Activated T-cell treated with anti-CD3 and anti-CD28 coated beads, Interleukin-2, amount 50 U/mL, for 1 hour (primary cell): ENCODE measurements at regions not wholly inside any gene's neighbourhood (a gene's known extent, or its start where the extent isn't known, plus 50 kb on each side); places are given as distances from the start of the nearest gene placed in this dataset.
"Not testable (repeated sequence)": the region's sequence is repeated elsewhere in the genome, so short reads cannot be mapped to it uniquely, and the experiment has no call there.

Experiments
- DNase-seq: peaks from one replicate; pipeline ENCODE4 v3.0.0-alpha.2; 2020

GRCh38 chr6:27168108-27168507 is 79.4 kb upstream of the PRSS16 start:
- no peak for DNase-seq

GRCh38 chr6:27168586-27169443 is 78.7 kb upstream of the PRSS16 start:
- DNase-seq: no peak

- not testable (repeated sequence) for DNase-seq
Measured at GRCh38 chr6:27172524-27173231, 74.8 kb upstream of the PRSS16 start.

- not testable (repeated sequence) for DNase-seq
Measured at GRCh38 chr6:27173232-27173601, 74.3 kb upstream of the PRSS16 start.

- no peak for DNase-seq
Measured at GRCh38 chr6:27174958-27175357, 72.5 kb upstream of the PRSS16 start.

GRCh38 chr6:27176096-27176495 is 71.4 kb upstream of the PRSS16 start:
- DNase-seq: no peak

GRCh38 chr6:27176523-27177484 is 70.7 kb upstream of the PRSS16 start:
- DNase-seq: peak; percentile 74

GRCh38 chr6:27177485-27178406 is 69.8 kb upstream of the PRSS16 start:
- peak; percentile 75 for DNase-seq

GRCh38 chr6:27178407-27178730 is 69.1 kb upstream of the PRSS16 start:
- DNase-seq: peak; percentile 27

- DNase-seq: no peak
Measured at GRCh38 chr6:27178860-27179259, 68.6 kb upstream of the PRSS16 start.

GRCh38 chr6:27183060-27183832 is 64.3 kb upstream of the PRSS16 start:
- DNase-seq: no peak

GRCh38 chr6:27187231-27188060 is 60.1 kb upstream of the PRSS16 start:
- no peak for DNase-seq

GRCh38 chr6:27188061-27188884 is 59.2 kb upstream of the PRSS16 start:
- DNase-seq: peak; percentile 60

- no peak for DNase-seq
Measured at GRCh38 chr6:27188885-27189418, 58.5 kb upstream of the PRSS16 start.

- DNase-seq: no peak
Measured at GRCh38 chr6:27190126-27190525, 57.4 kb upstream of the PRSS16 start.

GRCh38 chr6:27194453-27194852 is 53.0 kb upstream of the PRSS16 start:
- DNase-seq: not testable (repeated sequence)

GRCh38 chr6:27195547-27195946 is 52.0 kb upstream of the PRSS16 start:
- DNase-seq: not testable (repeated sequence)
